WTC11 (cell line): ENCODE measurements at regions not wholly inside any gene's neighbourhood (a gene's known extent, or its start where the extent isn't known, plus 50 kb on each side); places are given as distances from the start of the nearest gene placed in this dataset.

Source experiments
- MAX ChIP-seq: sonication (generic); formaldehyde crosslinking; IDR thresholded peaks from 2 replicates; pipeline ENCODE4 v1.8.0; 2022; ENCODE audit warnings: mild to moderate bottlenecking, missing genetic modification reagents
- NFATC4 ChIP-seq: fragments of 250-450 bp; sonication (Bioruptor Pico); IDR thresholded peaks from 2 replicates; pipeline ENCODE4 v1.9.0; 2021; ENCODE audit warnings: mild to moderate bottlenecking
- NR2C2 ChIP-seq: sonication (generic); formaldehyde crosslinking; IDR thresholded peaks from 2 replicates; pipeline ENCODE4 v1.8.0; 2022; ENCODE audit warnings: mild to moderate bottlenecking, missing genetic modification reagents
- NR3C1 ChIP-seq: sonication (generic); formaldehyde crosslinking; conservative IDR thresholded peaks from 2 replicates; pipeline ENCODE4 v1.8.1; 2023; ENCODE audit warnings: low read depth, mild to moderate bottlenecking, missing genetic modification reagents
- TF ChIP-seq, protein P1 (sequence below): sonication (generic); formaldehyde crosslinking; IDR thresholded peaks from 2 replicates; pipeline ENCODE4 v1.8.1; 2022; ENCODE audit warnings: low read depth, mild to moderate bottlenecking, moderate library complexity, missing genetic modification reagents, borderline replicate concordance
- TF ChIP-seq, protein P2 (sequence below): sonication (generic); formaldehyde crosslinking; conservative IDR thresholded peaks from 2 replicates; pipeline ENCODE4 v1.8.1; 2022; ENCODE audit warnings: mild to moderate bottlenecking, missing genetic modification reagents
- TF ChIP-seq, protein P3 (sequence below): fragments of 200-600 bp; IDR thresholded peaks from 2 replicates; pipeline ENCODE4 v1.8.0; 2022; ENCODE audit warnings: antibody characterized with exemption

DNA sequence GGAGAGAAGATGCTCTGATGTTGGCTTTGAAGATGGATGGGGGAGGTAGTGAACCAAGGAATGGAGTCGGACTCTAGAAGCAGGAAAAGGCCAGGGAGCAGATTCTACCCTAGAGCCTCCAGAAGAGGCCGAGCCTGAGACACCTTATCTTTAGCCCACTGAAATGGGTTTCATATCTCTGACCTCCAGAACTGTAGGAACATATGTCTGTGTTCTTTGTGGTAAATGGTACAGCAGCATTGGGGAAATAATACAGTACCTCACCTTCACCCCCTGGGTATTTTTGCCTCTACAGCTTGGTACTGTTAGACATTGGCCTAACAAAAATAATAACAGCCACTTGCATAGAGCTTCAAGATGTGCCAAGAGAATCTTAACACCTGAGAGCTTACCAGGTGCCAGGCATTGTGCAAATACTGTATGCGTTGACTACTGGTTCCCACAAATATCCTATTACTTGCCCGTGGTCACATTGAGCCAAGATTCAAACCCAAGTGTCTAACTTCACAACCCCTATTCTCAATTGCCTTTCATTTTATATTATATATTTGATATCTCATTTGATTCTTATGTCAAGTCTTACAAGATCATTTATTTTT is 57.0 kb upstream of the PGM2 start:
- no peak for TF ChIP-seq NR3C1 (CRISPR knock-in tag)
- TF ChIP-seq, protein P1, sequence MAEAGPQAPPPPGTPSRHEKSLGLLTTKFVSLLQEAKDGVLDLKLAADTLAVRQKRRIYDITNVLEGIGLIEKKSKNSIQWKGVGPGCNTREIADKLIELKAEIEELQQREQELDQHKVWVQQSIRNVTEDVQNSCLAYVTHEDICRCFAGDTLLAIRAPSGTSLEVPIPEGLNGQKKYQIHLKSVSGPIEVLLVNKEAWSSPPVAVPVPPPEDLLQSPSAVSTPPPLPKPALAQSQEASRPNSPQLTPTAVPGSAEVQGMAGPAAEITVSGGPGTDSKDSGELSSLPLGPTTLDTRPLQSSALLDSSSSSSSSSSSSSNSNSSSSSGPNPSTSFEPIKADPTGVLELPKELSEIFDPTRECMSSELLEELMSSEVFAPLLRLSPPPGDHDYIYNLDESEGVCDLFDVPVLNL (CRISPR knock-in tag): no peak
- TF ChIP-seq NR2C2 (CRISPR knock-in tag): no peak
- TF ChIP-seq MAX (CRISPR knock-in tag): no peak
- TF ChIP-seq, protein P2, sequence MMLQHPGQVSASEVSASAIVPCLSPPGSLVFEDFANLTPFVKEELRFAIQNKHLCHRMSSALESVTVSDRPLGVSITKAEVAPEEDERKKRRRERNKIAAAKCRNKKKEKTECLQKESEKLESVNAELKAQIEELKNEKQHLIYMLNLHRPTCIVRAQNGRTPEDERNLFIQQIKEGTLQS (CRISPR knock-in tag): no peak
- TF ChIP-seq, protein P3, sequence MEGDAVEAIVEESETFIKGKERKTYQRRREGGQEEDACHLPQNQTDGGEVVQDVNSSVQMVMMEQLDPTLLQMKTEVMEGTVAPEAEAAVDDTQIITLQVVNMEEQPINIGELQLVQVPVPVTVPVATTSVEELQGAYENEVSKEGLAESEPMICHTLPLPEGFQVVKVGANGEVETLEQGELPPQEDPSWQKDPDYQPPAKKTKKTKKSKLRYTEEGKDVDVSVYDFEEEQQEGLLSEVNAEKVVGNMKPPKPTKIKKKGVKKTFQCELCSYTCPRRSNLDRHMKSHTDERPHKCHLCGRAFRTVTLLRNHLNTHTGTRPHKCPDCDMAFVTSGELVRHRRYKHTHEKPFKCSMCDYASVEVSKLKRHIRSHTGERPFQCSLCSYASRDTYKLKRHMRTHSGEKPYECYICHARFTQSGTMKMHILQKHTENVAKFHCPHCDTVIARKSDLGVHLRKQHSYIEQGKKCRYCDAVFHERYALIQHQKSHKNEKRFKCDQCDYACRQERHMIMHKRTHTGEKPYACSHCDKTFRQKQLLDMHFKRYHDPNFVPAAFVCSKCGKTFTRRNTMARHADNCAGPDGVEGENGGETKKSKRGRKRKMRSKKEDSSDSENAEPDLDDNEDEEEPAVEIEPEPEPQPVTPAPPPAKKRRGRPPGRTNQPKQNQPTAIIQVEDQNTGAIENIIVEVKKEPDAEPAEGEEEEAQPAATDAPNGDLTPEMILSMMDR: no peak
- no peak for TF ChIP-seq NFATC4
